ENCODE measurements at regions not wholly inside any gene's neighbourhood (a gene's known extent, or its start where the extent isn't known, plus 50 kb on each side); places are given as distances from the start of the nearest gene placed in this dataset.
A peak's percentile ranks its signal among the peaks of the same experiment; 100 is the strongest.

- FAIRE-seq (no peak), ATAC-seq (peak; percentile 24), DNase-seq (ENCODE audit: extremely low read depth in 1 of 4, low spot score in 3 of 4) (peak in 3 of 4 experiments; percentile 3 to 61 (median 17))
- no TSS peak for BruUV-seq (replicated peaks)
- Histone ChIP-seq H3K9me1 (ENCODE audit: control insufficient read depth, insufficient read depth, low read length) (no peaks in the 10 kb centered on the region), H3K4me2 (ENCODE audit: insufficient read depth, low read length) (peak overlapping the region; percentile 92), H3K27me3 (ENCODE audit: control insufficient read depth in 2 of 2, insufficient read depth in 2 of 2, low read length in 2 of 2) (no peaks in the 10 kb centered on the region), H2AFZ (ENCODE audit: low read depth, low read length) (peak overlapping the region; percentile 99), H3K4me1 (replicated peaks in 1 of 2; ENCODE audit: control insufficient read depth in 2 of 2, insufficient read depth in 2 of 2, low read length in 2 of 2) (peaks cover 0 to 10% of the 10 kb centered on the region in 2 experiments; a peak in 3 of 5 replicates), H3K9ac (ENCODE audit: insufficient read depth in 1 of 2, low read depth in 2 of 2, low read length in 2 of 2) (peak overlapping the region; percentile 80 to 98), H4K20me1 (replicated peaks; ENCODE audit: control insufficient read depth, insufficient read depth, low read length) (no peaks in the 10 kb centered on the region), H3K4me3 (peak overlapping the region; percentile 63), H3K79me2 (ENCODE audit: control insufficient read depth, insufficient read depth, low read length) (peaks cover 7% of the 10 kb centered on the region; the same call in 2 of the 3 replicates), H3K27ac (ENCODE audit: extremely low read depth, low read depth, low read length) (peak overlapping the region; percentile 78), H3K36me3 (ENCODE audit: control insufficient read depth, insufficient read depth, low read length) (peaks cover 11% of the 10 kb centered on the region; the same call in 1 of the 3 replicates), H3K9me3 (replicated peaks; ENCODE audit: control insufficient read depth, insufficient read depth, low read depth, low read length) (no peaks in the 10 kb centered on the region)
- WGBS (ENCODE audit: insufficient coverage, low coverage, missing lambda C conversion rate): 3% methylated on average over 6 of the region's 6 CpGs
- intact Hi-C loops (cut with micrococcal nuclease) (no loop called here), in situ Hi-C loops (cut with MboI) (loop anchor here (5.0 to 25.0 kb wide), 2 partner anchors 125 to 765 kb away; no protein-coding TSS in a partner anchor)
- peak in 2 of 3 experiments; percentile 22 to 46; a peak in 3 of 6 replicates for TF ChIP-seq CTCF (IDR thresholded peaks at IDR 0.05 in 2 of 3, conservative IDR thresholded peaks at IDR 0.05 in 1 of 3; ENCODE audit: insufficient read depth in 2 of 3, low read depth in 1 of 3, low read length in 3 of 3)
- TF ChIP-seq PKNOX1 (IDR thresholded peaks at IDR 0.05): peak; percentile 90
- TF ChIP-seq ZNF586 (CRISPR knock-in tag; conservative IDR thresholded peaks at IDR 0.05): no peak
- peak; percentile 40 to 52; a peak in 3 of 4 replicates for TF ChIP-seq RAD21 (CRISPR knock-in tag; conservative IDR thresholded peaks at IDR 0.05 in 1 of 2, IDR thresholded peaks at IDR 0.05 in 1 of 2)
- no peak for TF ChIP-seq CHAMP1 (IDR thresholded peaks at IDR 0.05)
- TF ChIP-seq NFXL1 (CRISPR knock-in tag; IDR thresholded peaks at IDR 0.05): no peak
- no peak for TF ChIP-seq PBX2 (CRISPR knock-in tag; IDR thresholded peaks at IDR 0.05; ENCODE audit: low read depth)
- peak; percentile 47 for TF ChIP-seq PBX2 (tag; conservative IDR thresholded peaks at IDR 0.05; ENCODE audit: low read depth)
- 0 out of 4 replicates have a peak, but pooled peaks of 1 of the 2 experiments have one; percentile 25 for TF ChIP-seq HDAC1 (IDR thresholded peaks at IDR 0.05)
- no peak for TF ChIP-seq ZNF79 (CRISPR knock-in tag; IDR thresholded peaks at IDR 0.05; ENCODE audit: low read depth)
- POLR2A ChIA-PET: no interaction called here
- CTCF ChIA-PET (ENCODE audit: low intra/inter-chr PET ratio): no interaction called here
Observed at GRCh38 chr10:46787321-46787615, 124.0 kb upstream of the PTPN20 start.
